HG02610 (cell line): ENCODE measurements at regions not wholly inside any gene's neighbourhood (a gene's known extent, or its start where the extent isn't known, plus 50 kb on each side); places are given as distances from the start of the nearest gene placed in this dataset.

Experiments
- ATAC-seq: cut with Tn5 transposase; IDR thresholded peaks from one replicate; pipeline ENCODE4 v1.9.1; 2021; ENCODE audit warnings: mild to moderate bottlenecking, moderate library complexity; ENCODE audit not compliant: unreplicated experiment

GRCh38 chr4:180792541-180792940 lies 1450.7 kb upstream of the TENM3 start:
- ATAC-seq, result no peak

- no peak for ATAC-seq
These were observed 1448.9 kb upstream of the TENM3 start for GRCh38 chr4:180794333-180794732.

- no peak for ATAC-seq
These were observed 1445.1 kb upstream of the TENM3 start for GRCh38 chr4:180798036-180798577.

- ATAC-seq, result no peak
These were observed 1443.4 kb upstream of the TENM3 start for GRCh38 chr4:180799798-180800197.

- no peak for ATAC-seq
These were observed 1438.1 kb upstream of the TENM3 start for GRCh38 chr4:180805101-180805500.

- no peak for ATAC-seq
These were observed 1434.3 kb upstream of the TENM3 start for GRCh38 chr4:180808862-180809261.

- ATAC-seq, result no peak
These were observed 1433.8 kb upstream of the TENM3 start for GRCh38 chr4:180809439-180809838.

- ATAC-seq, result no peak
These were observed 1432.6 kb upstream of the TENM3 start for GRCh38 chr4:180810581-180810980.

- ATAC-seq, result no peak
These were observed 1431.6 kb upstream of the TENM3 start for GRCh38 chr4:180811556-180811955.

- no peak for ATAC-seq
These were observed 1430.4 kb upstream of the TENM3 start for GRCh38 chr4:180812783-180813182.

- no peak for ATAC-seq
These were observed 1428.3 kb upstream of the TENM3 start for GRCh38 chr4:180814875-180815417.

- ATAC-seq, result no peak
These were observed 1425.7 kb upstream of the TENM3 start for GRCh38 chr4:180817529-180817928.

GRCh38 chr4:180823108-180823507 lies 1420.1 kb upstream of the TENM3 start:
- ATAC-seq, result no peak

- ATAC-seq, result no peak
These were observed 1415.8 kb upstream of the TENM3 start for GRCh38 chr4:180827232-180828009.

GRCh38 chr4:180828455-180829018 lies 1414.7 kb upstream of the TENM3 start:
- ATAC-seq, result no peak

- no peak for ATAC-seq
These were observed 1411.1 kb upstream of the TENM3 start for GRCh38 chr4:180832073-180832472.

GRCh38 chr4:180840142-180840541 lies 1403.1 kb upstream of the TENM3 start:
- no peak for ATAC-seq

GRCh38 chr4:180850318-180850940 lies 1392.8 kb upstream of the TENM3 start:
- ATAC-seq, result no peak

GRCh38 chr4:180852738-180853137 lies 1390.5 kb upstream of the TENM3 start:
- ATAC-seq, result no peak

- ATAC-seq, result no peak
These were observed 1388.0 kb upstream of the TENM3 start for GRCh38 chr4:180855184-180855583.

- no peak for ATAC-seq
These were observed 1383.0 kb upstream of the TENM3 start for GRCh38 chr4:180860089-180860720.
